ENCODE measurements at regions not wholly inside any gene's neighbourhood (a gene's known extent, or its start where the extent isn't known, plus 50 kb on each side); places are given as distances from the start of the nearest gene placed in this dataset.

DNA sequence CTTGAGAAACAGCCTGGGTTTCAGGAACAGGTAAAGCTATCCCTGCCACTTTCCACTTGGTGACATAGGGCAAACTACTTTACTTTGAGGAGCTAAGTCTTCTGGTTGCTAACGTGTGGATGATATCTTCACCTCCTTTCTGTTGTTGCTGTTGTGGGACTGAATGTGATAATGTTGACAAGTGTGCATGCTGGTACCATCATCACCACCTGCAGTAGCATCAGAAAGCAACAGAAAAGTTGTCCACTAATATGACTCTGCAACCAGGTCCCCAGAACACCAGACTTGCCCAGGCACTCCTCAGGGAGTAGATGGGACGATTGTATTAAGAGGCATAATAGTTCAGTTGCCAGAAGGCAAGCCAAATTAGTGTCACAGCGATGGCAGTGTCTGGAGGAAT lies 203.2 kb upstream of the MCTP2 start:
- Histone ChIP-seq H2AFZ (ENCODE audit: low read length) (no peak overlapping the region), H3K79me2 (ENCODE audit: insufficient read depth, low read length) (no peaks in the 10 kb centered on the region), H3K4me2 (ENCODE audit: low read depth, low read length, poor library complexity, severe bottlenecking) (no peak overlapping the region), H3K27me3 (ENCODE audit: insufficient read depth, low read length, poor library complexity, severe bottlenecking) (no peaks in the 10 kb centered on the region), H3K9me3 (ENCODE audit: insufficient read depth, low read depth, low read length) (no peaks in the 10 kb centered on the region), H3K4me3 (ENCODE audit: low read length, poor library complexity, severe bottlenecking) (no peak overlapping the region), H3F3A (ENCODE audit: low read depth) (no peaks in the 10 kb centered on the region), H3K4me1 (ENCODE audit: insufficient read depth, low read length, poor library complexity, severe bottlenecking) (no peaks in the 10 kb centered on the region), H3K9ac (ENCODE audit: low read depth, low read length, poor library complexity, severe bottlenecking) (no peak overlapping the region), H3K9me2 (replicated peaks; ENCODE audit: low read depth, low read length) (no peaks in the 10 kb centered on the region), H3K36me3 (ENCODE audit: insufficient read depth, low read length) (no peaks in the 10 kb centered on the region), H4K20me1 (ENCODE audit: insufficient read depth, low read length, poor library complexity, severe bottlenecking) (no peaks in the 10 kb centered on the region)
- TF ChIP-seq, protein P1, sequence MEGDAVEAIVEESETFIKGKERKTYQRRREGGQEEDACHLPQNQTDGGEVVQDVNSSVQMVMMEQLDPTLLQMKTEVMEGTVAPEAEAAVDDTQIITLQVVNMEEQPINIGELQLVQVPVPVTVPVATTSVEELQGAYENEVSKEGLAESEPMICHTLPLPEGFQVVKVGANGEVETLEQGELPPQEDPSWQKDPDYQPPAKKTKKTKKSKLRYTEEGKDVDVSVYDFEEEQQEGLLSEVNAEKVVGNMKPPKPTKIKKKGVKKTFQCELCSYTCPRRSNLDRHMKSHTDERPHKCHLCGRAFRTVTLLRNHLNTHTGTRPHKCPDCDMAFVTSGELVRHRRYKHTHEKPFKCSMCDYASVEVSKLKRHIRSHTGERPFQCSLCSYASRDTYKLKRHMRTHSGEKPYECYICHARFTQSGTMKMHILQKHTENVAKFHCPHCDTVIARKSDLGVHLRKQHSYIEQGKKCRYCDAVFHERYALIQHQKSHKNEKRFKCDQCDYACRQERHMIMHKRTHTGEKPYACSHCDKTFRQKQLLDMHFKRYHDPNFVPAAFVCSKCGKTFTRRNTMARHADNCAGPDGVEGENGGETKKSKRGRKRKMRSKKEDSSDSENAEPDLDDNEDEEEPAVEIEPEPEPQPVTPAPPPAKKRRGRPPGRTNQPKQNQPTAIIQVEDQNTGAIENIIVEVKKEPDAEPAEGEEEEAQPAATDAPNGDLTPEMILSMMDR (conservative IDR thresholded peaks at IDR 0.05; ENCODE audit: low read length) = no peak
- TF ChIP-seq EZH2phosphoT487 (IDR thresholded peaks at IDR 0.05; ENCODE audit: borderline replicate concordance) = no peak

DNA sequence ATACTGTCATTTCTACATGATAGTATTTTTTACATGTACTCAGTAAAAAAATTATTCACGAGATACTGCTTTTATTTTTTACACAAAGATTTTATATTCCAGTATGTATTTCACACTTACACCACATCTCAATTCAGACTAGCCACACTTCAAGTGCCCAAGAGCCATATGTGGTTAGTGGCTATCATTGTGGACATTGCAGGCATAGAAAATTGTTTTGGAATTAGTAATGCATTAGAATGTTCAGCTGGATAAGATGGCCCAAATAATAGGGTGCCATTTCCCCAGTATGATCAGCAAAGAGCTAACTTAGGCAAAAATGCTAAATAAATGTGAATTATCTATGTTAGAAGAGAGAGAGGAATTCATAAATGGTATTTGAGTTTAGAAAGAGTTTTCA lies 203.8 kb upstream of the MCTP2 start:
- Histone ChIP-seq H3K4me1 (ENCODE audit: insufficient read depth, low read length, poor library complexity, severe bottlenecking) (no peaks in the 10 kb centered on the region), H4K20me1 (ENCODE audit: insufficient read depth, low read length, poor library complexity, severe bottlenecking) (no peaks in the 10 kb centered on the region), H3K79me2 (ENCODE audit: insufficient read depth, low read length) (no peaks in the 10 kb centered on the region), H3K4me3 (ENCODE audit: low read length, poor library complexity, severe bottlenecking) (no peak overlapping the region), H3K9me3 (ENCODE audit: insufficient read depth, low read depth, low read length) (no peaks in the 10 kb centered on the region), H3K27me3 (ENCODE audit: insufficient read depth, low read length, poor library complexity, severe bottlenecking) (no peaks in the 10 kb centered on the region), H3K36me3 (ENCODE audit: insufficient read depth, low read length) (no peaks in the 10 kb centered on the region), H3K4me2 (ENCODE audit: low read depth, low read length, poor library complexity, severe bottlenecking) (no peak overlapping the region), H3F3A (ENCODE audit: low read depth) (no peaks in the 10 kb centered on the region), H2AFZ (ENCODE audit: low read length) (no peak overlapping the region), H3K9ac (ENCODE audit: low read depth, low read length, poor library complexity, severe bottlenecking) (no peak overlapping the region), H3K9me2 (replicated peaks; ENCODE audit: low read depth, low read length) (no peaks in the 10 kb centered on the region)
- TF ChIP-seq EZH2phosphoT487 (IDR thresholded peaks at IDR 0.05; ENCODE audit: borderline replicate concordance) = no peak
- TF ChIP-seq, protein P1 (conservative IDR thresholded peaks at IDR 0.05; ENCODE audit: low read length) = no peak

DNA sequence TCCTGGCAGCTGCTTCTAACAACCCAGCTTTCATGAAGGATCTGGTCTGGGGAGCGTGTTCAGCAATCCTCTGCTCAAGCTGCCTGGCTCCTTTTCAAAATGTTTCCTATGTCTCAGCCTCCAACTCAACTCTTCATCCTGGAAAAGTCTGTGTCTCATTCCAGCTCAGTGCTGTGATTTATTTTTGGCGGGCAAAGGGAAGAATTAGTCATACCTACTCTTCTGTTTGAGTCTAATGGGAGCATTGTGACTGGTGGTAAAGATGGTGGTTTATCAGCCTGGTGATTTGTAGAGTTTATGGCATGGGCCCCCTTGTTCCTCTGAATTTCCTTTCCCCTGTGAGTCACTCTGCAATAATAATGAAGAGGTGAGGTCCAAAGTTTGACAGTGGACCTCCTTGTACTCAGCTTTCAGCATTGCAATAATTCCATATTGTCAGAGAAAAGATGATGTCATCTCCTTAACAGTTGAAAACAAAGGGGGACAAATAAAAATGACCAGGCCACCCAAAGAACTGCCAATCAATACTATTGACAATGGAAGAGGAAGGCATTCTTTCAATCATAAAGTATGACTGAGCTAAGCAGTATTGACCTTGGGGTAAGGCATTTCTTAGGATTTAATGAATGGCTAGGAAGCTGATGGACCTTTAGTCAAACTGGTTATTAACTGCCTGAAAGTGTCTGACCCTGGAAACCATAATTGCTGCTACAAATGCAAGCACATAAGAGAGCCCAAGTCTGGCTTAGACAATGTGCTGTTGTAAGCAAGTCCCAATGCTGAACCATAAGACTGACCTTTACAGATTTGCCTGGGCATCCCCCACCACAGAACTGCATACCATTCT lies 204.7 kb upstream of the MCTP2 start:
- no peak overlapping the region for H2AFZ ChIP-seq (ENCODE audit: low read length)
- H4K20me1 ChIP-seq (ENCODE audit: insufficient read depth, low read length, poor library complexity, severe bottlenecking) = no peaks in the 10 kb centered on the region
- no peaks in the 10 kb centered on the region for H3K9me2 ChIP-seq (replicated peaks; ENCODE audit: low read depth, low read length)
- no peaks in the 10 kb centered on the region for H3K9me3 ChIP-seq (ENCODE audit: insufficient read depth, low read depth, low read length)
- no peaks in the 10 kb centered on the region for H3K27me3 ChIP-seq (ENCODE audit: insufficient read depth, low read length, poor library complexity, severe bottlenecking)
- TF ChIP-seq, protein P1 (conservative IDR thresholded peaks at IDR 0.05; ENCODE audit: low read length) = no peak
- TF ChIP-seq EZH2phosphoT487 (IDR thresholded peaks at IDR 0.05; ENCODE audit: borderline replicate concordance) = no peak
- no peaks in the 10 kb centered on the region for H3K36me3 ChIP-seq (ENCODE audit: insufficient read depth, low read length)
- no peak overlapping the region for H3K4me3 ChIP-seq (ENCODE audit: low read length, poor library complexity, severe bottlenecking)
- H3K79me2 ChIP-seq (ENCODE audit: insufficient read depth, low read length) = no peaks in the 10 kb centered on the region
- no peak overlapping the region for H3K9ac ChIP-seq (ENCODE audit: low read depth, low read length, poor library complexity, severe bottlenecking)
- no peaks in the 10 kb centered on the region for H3F3A ChIP-seq (ENCODE audit: low read depth)
- H3K4me2 ChIP-seq (ENCODE audit: low read depth, low read length, poor library complexity, severe bottlenecking) = no peak overlapping the region
- no peaks in the 10 kb centered on the region for H3K4me1 ChIP-seq (ENCODE audit: insufficient read depth, low read length, poor library complexity, severe bottlenecking)

Measured in Loucy (cell line).